OCI-LY1 (cell line): ENCODE measurements at regions not wholly inside any gene's neighbourhood (a gene's known extent, or its start where the extent isn't known, plus 50 kb on each side); places are given as distances from the start of the nearest gene placed in this dataset.
"Not testable (repeated sequence)": the region's sequence is repeated elsewhere in the genome, so short reads cannot be mapped to it uniquely, and the experiment has no call there.

Experiments used
- CTCF ChIP-seq: fragments of 200-600 bp; sonication (generic), shearing (Covaris generic); IDR thresholded peaks from 2 replicates; pipeline ENCODE4 v1.5.1; 2017; ENCODE audit warnings: mild to moderate bottlenecking, antibody characterized with exemption, low read length, moderate library complexity, mixed read lengths
- EZH2 ChIP-seq: fragments of 200-600 bp; sonication (generic), shearing (Covaris generic); IDR thresholded peaks from 2 replicates; pipeline ENCODE4 v1.8.0; 2017; ENCODE audit warnings: borderline replicate concordance, mixed run types, mild to moderate bottlenecking, antibody characterized with exemption, low read length, moderate library complexity, mixed read lengths

DNA sequence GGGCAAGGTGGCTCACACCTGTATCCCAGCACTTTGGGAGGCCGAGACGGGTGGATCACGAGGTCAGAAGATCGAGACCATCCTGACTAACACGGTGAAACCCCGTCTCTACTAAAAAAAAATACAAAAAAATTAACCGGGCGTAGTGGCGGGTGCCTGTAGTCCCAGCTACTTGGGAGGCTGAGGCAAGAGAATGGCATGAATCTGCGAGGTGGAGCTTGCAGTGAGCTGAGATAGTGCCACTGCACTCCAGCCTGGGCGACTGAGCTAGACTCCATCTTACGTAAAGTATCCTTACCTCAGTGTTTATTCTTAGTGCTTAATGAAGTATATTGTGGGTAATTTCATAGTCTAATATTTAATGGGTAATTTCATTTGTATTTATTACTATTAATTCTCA lies 1203.6 kb downstream of the DSC3 start:
- not testable (repeated sequence) for TF ChIP-seq CTCF, EZH2
